ENCODE measurements at regions not wholly inside any gene's neighbourhood (a gene's known extent, or its start where the extent isn't known, plus 50 kb on each side); places are given as distances from the start of the nearest gene placed in this dataset.

DNA sequence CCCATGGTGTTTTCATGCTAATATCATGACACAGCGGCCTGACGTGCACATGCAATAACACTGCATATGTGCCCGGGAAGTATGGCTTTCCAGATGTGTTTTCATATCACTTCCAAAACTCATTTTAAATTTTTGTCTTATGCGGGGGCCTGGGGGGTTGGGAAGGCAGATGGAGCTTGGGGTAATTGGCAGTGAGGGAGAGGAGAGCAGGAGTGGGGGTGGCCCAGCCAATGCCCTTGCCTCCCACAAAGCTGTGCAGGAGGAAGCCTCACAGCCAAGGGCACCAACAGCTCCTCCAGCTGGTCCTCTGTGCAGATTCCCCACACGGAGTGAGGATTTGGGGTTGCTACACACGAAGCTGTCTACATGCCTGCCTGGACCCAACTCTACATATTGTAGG is 805.2 kb downstream of the GALR1 start:
- no peaks in the 10 kb centered on the region for H3F3A ChIP-seq (ENCODE audit: insufficient read depth, low read length, poor library complexity, severe bottlenecking)

DNA sequence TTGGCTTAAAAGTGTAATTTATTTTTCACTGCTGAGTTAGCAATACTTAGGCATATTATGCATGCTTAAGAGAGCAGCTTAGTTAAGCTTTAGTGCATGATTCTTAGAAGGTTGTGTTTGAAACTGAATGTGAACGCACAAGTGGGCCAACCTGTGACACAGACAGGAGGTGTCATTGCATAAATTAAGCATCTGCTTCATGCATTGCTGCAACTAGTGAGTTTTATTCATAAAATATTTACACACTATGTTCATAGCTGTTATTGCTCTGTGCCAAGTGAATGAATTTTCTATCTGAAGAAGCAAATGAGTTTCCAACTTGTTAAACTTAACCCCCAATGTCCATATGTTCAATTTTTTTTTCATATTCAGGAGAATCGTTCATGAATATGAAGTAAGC is 806.4 kb downstream of the GALR1 start:
- no peak overlapping the region for H3K4me3 ChIP-seq (ENCODE audit: low read length)
- no peaks in the 10 kb centered on the region for H3F3A ChIP-seq (ENCODE audit: insufficient read depth, low read length, poor library complexity, severe bottlenecking)
- H3K79me2 ChIP-seq (replicated peaks; ENCODE audit: insufficient read depth, low read length) = no peaks in the 10 kb centered on the region
- H3K27me3 ChIP-seq (ENCODE audit: insufficient read depth, low read depth, low read length) = no peaks in the 10 kb centered on the region
- no peaks in the 10 kb centered on the region for H3K9me2 ChIP-seq (ENCODE audit: insufficient read depth, low read length)
- H3K27ac ChIP-seq (ENCODE audit: low read length) = no peak overlapping the region
- no peak overlapping the region for H2AFZ ChIP-seq (ENCODE audit: low read depth, low read length)
- no peaks in the 10 kb centered on the region for H4K20me1 ChIP-seq (ENCODE audit: insufficient read depth)
- H3K9me3 ChIP-seq (ENCODE audit: low read length) = no peaks in the 10 kb centered on the region
- H3K9ac ChIP-seq (ENCODE audit: low read length) = no peak overlapping the region
- TF ChIP-seq EP300 (conservative IDR thresholded peaks at IDR 0.05; ENCODE audit: poor library complexity, severe bottlenecking) = no peak
- no peak for TF ChIP-seq POLR2AphosphoS5 (IDR thresholded peaks at IDR 0.05)
- no peak for TF ChIP-seq EZH2 (IDR thresholded peaks at IDR 0.05; ENCODE audit: borderline replicate concordance, insufficient read depth, low read length, poor library complexity, severe bottlenecking)
- TF ChIP-seq MXI1 (conservative IDR thresholded peaks at IDR 0.05; ENCODE audit: poor library complexity, severe bottlenecking) = no peak
- no peak for TF ChIP-seq TAF1 (IDR thresholded peaks at IDR 0.05; ENCODE audit: low read depth)
- TF ChIP-seq, protein P1, sequence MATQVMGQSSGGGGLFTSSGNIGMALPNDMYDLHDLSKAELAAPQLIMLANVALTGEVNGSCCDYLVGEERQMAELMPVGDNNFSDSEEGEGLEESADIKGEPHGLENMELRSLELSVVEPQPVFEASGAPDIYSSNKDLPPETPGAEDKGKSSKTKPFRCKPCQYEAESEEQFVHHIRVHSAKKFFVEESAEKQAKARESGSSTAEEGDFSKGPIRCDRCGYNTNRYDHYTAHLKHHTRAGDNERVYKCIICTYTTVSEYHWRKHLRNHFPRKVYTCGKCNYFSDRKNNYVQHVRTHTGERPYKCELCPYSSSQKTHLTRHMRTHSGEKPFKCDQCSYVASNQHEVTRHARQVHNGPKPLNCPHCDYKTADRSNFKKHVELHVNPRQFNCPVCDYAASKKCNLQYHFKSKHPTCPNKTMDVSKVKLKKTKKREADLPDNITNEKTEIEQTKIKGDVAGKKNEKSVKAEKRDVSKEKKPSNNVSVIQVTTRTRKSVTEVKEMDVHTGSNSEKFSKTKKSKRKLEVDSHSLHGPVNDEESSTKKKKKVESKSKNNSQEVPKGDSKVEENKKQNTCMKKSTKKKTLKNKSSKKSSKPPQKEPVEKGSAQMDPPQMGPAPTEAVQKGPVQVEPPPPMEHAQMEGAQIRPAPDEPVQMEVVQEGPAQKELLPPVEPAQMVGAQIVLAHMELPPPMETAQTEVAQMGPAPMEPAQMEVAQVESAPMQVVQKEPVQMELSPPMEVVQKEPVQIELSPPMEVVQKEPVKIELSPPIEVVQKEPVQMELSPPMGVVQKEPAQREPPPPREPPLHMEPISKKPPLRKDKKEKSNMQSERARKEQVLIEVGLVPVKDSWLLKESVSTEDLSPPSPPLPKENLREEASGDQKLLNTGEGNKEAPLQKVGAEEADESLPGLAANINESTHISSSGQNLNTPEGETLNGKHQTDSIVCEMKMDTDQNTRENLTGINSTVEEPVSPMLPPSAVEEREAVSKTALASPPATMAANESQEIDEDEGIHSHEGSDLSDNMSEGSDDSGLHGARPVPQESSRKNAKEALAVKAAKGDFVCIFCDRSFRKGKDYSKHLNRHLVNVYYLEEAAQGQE (IDR thresholded peaks at IDR 0.05; ENCODE audit: borderline replicate concordance) = no peak
- TF ChIP-seq SMC3 (conservative IDR thresholded peaks at IDR 0.05; ENCODE audit: poor library complexity) = no peak
- no peak for TF ChIP-seq RAD21 (conservative IDR thresholded peaks at IDR 0.05)
- TF ChIP-seq, protein P2, sequence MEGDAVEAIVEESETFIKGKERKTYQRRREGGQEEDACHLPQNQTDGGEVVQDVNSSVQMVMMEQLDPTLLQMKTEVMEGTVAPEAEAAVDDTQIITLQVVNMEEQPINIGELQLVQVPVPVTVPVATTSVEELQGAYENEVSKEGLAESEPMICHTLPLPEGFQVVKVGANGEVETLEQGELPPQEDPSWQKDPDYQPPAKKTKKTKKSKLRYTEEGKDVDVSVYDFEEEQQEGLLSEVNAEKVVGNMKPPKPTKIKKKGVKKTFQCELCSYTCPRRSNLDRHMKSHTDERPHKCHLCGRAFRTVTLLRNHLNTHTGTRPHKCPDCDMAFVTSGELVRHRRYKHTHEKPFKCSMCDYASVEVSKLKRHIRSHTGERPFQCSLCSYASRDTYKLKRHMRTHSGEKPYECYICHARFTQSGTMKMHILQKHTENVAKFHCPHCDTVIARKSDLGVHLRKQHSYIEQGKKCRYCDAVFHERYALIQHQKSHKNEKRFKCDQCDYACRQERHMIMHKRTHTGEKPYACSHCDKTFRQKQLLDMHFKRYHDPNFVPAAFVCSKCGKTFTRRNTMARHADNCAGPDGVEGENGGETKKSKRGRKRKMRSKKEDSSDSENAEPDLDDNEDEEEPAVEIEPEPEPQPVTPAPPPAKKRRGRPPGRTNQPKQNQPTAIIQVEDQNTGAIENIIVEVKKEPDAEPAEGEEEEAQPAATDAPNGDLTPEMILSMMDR (IDR thresholded peaks at IDR 0.05; ENCODE audit: poor library complexity, severe bottlenecking) = no peak
- H3K4me2 ChIP-seq (ENCODE audit: low read length) = no peak overlapping the region
- H3K36me3 ChIP-seq (ENCODE audit: insufficient read depth, low read length) = no peaks in the 10 kb centered on the region

More for the DNA sequence above, 805.2 kb downstream of the GALR1 start:
- Histone ChIP-seq H3K9ac (ENCODE audit: low read length) (no peak overlapping the region), H3K27ac (ENCODE audit: low read length) (no peak overlapping the region), H3K27me3 (ENCODE audit: insufficient read depth, low read depth, low read length) (no peaks in the 10 kb centered on the region), H3K4me2 (ENCODE audit: low read length) (no peak overlapping the region), H3K9me2 (ENCODE audit: insufficient read depth, low read length) (no peaks in the 10 kb centered on the region), H3K4me3 (ENCODE audit: low read length) (no peak overlapping the region), H3K9me3 (ENCODE audit: low read length) (no peaks in the 10 kb centered on the region), H4K20me1 (ENCODE audit: insufficient read depth) (no peaks in the 10 kb centered on the region), H2AFZ (ENCODE audit: low read depth, low read length) (no peak overlapping the region), H3K79me2 (replicated peaks; ENCODE audit: insufficient read depth, low read length) (no peaks in the 10 kb centered on the region), H3K36me3 (ENCODE audit: insufficient read depth, low read length) (no peaks in the 10 kb centered on the region)
- TF ChIP-seq RAD21 (conservative IDR thresholded peaks at IDR 0.05) = no peak
- TF ChIP-seq EP300 (conservative IDR thresholded peaks at IDR 0.05; ENCODE audit: poor library complexity, severe bottlenecking) = no peak
- no peak for TF ChIP-seq TAF1 (IDR thresholded peaks at IDR 0.05; ENCODE audit: low read depth)
- TF ChIP-seq, protein P1 (IDR thresholded peaks at IDR 0.05; ENCODE audit: borderline replicate concordance) = no peak
- TF ChIP-seq POLR2AphosphoS5 (IDR thresholded peaks at IDR 0.05) = no peak
